GM12865 (cell line): ENCODE measurements at regions not wholly inside any gene's neighbourhood (a gene's known extent, or its start where the extent isn't known, plus 50 kb on each side); places are given as distances from the start of the nearest gene placed in this dataset.

Source experiments
- DNase-seq: peaks from one replicate; pipeline ENCODE4 v3.0.0; 2010; ENCODE audit warnings: low read depth
- H3K4me3 ChIP-seq: 2 replicates; pipeline ENCODE4 v1.5.1; 2011; ENCODE audit warnings: mild to moderate bottlenecking, low read depth, low read length, control low read depth
- CTCF ChIP-seq: IDR thresholded peaks from 2 replicates; pipeline ENCODE4 v1.5.1; 2011; ENCODE audit warnings: low read length, control low read depth, low read depth, inconsistent platforms; ENCODE audit not compliant: insufficient read depth; ENCODE audit errors: missing control alignments

GRCh38 chr5:83889971-83890745 lies 169.5 kb upstream of the HAPLN1 start:
- H3K4me3 ChIP-seq: no peak overlapping the region
- no peak for DNase-seq
- no peak for TF ChIP-seq CTCF

- H3K4me3 ChIP-seq: no peak overlapping the region
- no peak for TF ChIP-seq CTCF
- DNase-seq: no peak
Measured at GRCh38 chr5:83877911-83878706, 157.5 kb upstream of the HAPLN1 start.

- TF ChIP-seq CTCF: no peak
- peak; percentile 12 for DNase-seq
- no peak overlapping the region for H3K4me3 ChIP-seq
Measured at GRCh38 chr5:83871533-83872395, 151.1 kb upstream of the HAPLN1 start.

GRCh38 chr5:83866181-83866580 lies 145.5 kb upstream of the HAPLN1 start:
- TF ChIP-seq CTCF: no peak
- H3K4me3 ChIP-seq: no peak overlapping the region
- no peak for DNase-seq

- no peak overlapping the region for H3K4me3 ChIP-seq
- DNase-seq: no peak
- TF ChIP-seq CTCF: no peak
Measured at GRCh38 chr5:83865579-83865978, 144.9 kb upstream of the HAPLN1 start.

- H3K4me3 ChIP-seq: no peak overlapping the region
- DNase-seq: no peak
- no peak for TF ChIP-seq CTCF
Measured at GRCh38 chr5:83864652-83865051, 144.0 kb upstream of the HAPLN1 start.
